Hepatocyte (in vitro differentiated cells): ENCODE measurements at regions not wholly inside any gene's neighbourhood (a gene's known extent, or its start where the extent isn't known, plus 50 kb on each side); places are given as distances from the start of the nearest gene placed in this dataset.

Experiments used
- CTCF ChIP-seq: fragments of 200-600 bp; sonication (generic); IDR thresholded peaks from 2 replicates; pipeline ENCODE4 v1.5.1; 2016; ENCODE audit warnings: antibody characterized with exemption, mild to moderate bottlenecking; ENCODE audit not compliant: poor library complexity
- EZH2 ChIP-seq: fragments of 200-600 bp; sonication (generic); IDR thresholded peaks from 2 replicates; pipeline ENCODE4 v1.6.1; 2016; ENCODE audit warnings: antibody characterized with exemption, mild to moderate bottlenecking, borderline replicate concordance
- EZH2phosphoT487 ChIP-seq: fragments of 200-600 bp; sonication (generic); IDR thresholded peaks from one replicate; pipeline ENCODE4 v1.6.1; 2018; ENCODE audit warnings: antibody characterized with exemption, mild to moderate bottlenecking, low read depth, moderate library complexity; ENCODE audit not compliant: unreplicated experiment, severe bottlenecking

- no peak for TF ChIP-seq CTCF
- no peak for TF ChIP-seq EZH2
- no peak for TF ChIP-seq EZH2phosphoT487
Observed at GRCh38 chr3:16066545-16066944, 107.9 kb upstream of the GALNT15 start.
